DND-41 (cell line): ENCODE measurements at regions not wholly inside any gene's neighbourhood (a gene's known extent, or its start where the extent isn't known, plus 50 kb on each side); places are given as distances from the start of the nearest gene placed in this dataset.

Experiments used
- CTCF ChIP-seq: IDR thresholded peaks from 2 replicates; pipeline ENCODE4 v1.5.1; 2012; ENCODE audit warnings: borderline replicate concordance, low read length, moderate library complexity, mild to moderate bottlenecking; ENCODE audit not compliant: poor library complexity, severe bottlenecking; ENCODE audit errors: extremely low read depth
- EZH2 ChIP-seq: IDR thresholded peaks from 3 replicates; pipeline ENCODE4 v1.6.1; 2012; ENCODE audit warnings: borderline replicate concordance, low read depth, mild to moderate bottlenecking, moderate library complexity, low read length, inconsistent platforms; ENCODE audit not compliant: severe bottlenecking

- TF ChIP-seq CTCF (no peak), EZH2 (no peak)
Measured at GRCh38 chr10:124345521-124345920, 73.2 kb downstream of the OAT start.
